ENCODE measurements at regions not wholly inside any gene's neighbourhood (a gene's known extent, or its start where the extent isn't known, plus 50 kb on each side); places are given as distances from the start of the nearest gene placed in this dataset.

GRCh38 chr6:51552435-51552834 lies 535.0 kb downstream of the PKHD1 start:
- DNase-seq (ENCODE audit: low spot score) (no peak), ATAC-seq (no peak)
- Mint-ChIP-seq H3K4me1 (peaks cover 7% of the 10 kb centered on the region), H3K27me3 (ENCODE audit: insufficient read depth, low read depth, poor library complexity) (peaks cover 2% of the 10 kb centered on the region), H3K9me3 (no peaks in the 10 kb centered on the region), H3K4me3 (no peak overlapping the region), H3K27ac (no peak overlapping the region), H3K36me3 (ENCODE audit: low read depth) (no peaks in the 10 kb centered on the region)
- Histone ChIP-seq H3K36me3 (ENCODE audit: insufficient read depth) (no peaks in the 10 kb centered on the region), H2AFZ (no peak overlapping the region; the same call in 1 of the 2 replicates), H3K27me3 (ENCODE audit: insufficient read depth) (no peaks in the 10 kb centered on the region), H3K4me2 (no peak overlapping the region), H3K4me1 (ENCODE audit: insufficient read depth) (no peaks in the 10 kb centered on the region; the same call in 1 of the 2 replicates), H3K27ac (ENCODE audit: low read depth) (no peak overlapping the region), H3F3A (replicated peaks; ENCODE audit: low read depth) (no peaks in the 10 kb centered on the region), H4K20me1 (replicated peaks; ENCODE audit: insufficient read depth) (no peaks in the 10 kb centered on the region), H3K79me2 (replicated peaks; ENCODE audit: insufficient read depth) (no peaks in the 10 kb centered on the region), H3K9me2 (ENCODE audit: insufficient read depth) (no peaks in the 10 kb centered on the region), H3K4me3 (no peak overlapping the region)
- no peak for TF ChIP-seq REST (IDR thresholded peaks at IDR 0.05; ENCODE audit: unreplicated experiment)
- no peak for TF ChIP-seq ETS1 (IDR thresholded peaks at IDR 0.05)
- TF ChIP-seq STAT1 (IDR thresholded peaks at IDR 0.05; ENCODE audit: unreplicated experiment): no peak
- no peak for TF ChIP-seq EZH2phosphoT487 (IDR thresholded peaks at IDR 0.05; ENCODE audit: unreplicated experiment)
- TF ChIP-seq CREB1 (CRISPR knock-in tag; IDR thresholded peaks at IDR 0.05; ENCODE audit: low read depth): no peak
- no peak for TF ChIP-seq ZNF331 (CRISPR knock-in tag; IDR thresholded peaks at IDR 0.05; ENCODE audit: low read depth)
- no peak for TF ChIP-seq ZNF114 (CRISPR knock-in tag; IDR thresholded peaks at IDR 0.05)
- no peak for TF ChIP-seq ZNF462 (CRISPR knock-in tag; IDR thresholded peaks at IDR 0.05)
- TF ChIP-seq EZH2 (IDR thresholded peaks at IDR 0.05; ENCODE audit: low read depth, unreplicated experiment): no peak
- TF ChIP-seq NANOG (IDR thresholded peaks at IDR 0.05; ENCODE audit: borderline replicate concordance): no peak
- no peak for TF ChIP-seq JUNB (IDR thresholded peaks at IDR 0.05; ENCODE audit: unreplicated experiment)
- no peak for TF ChIP-seq POLR2AphosphoS5 (IDR thresholded peaks at IDR 0.05; ENCODE audit: low read depth)
- no peak for TF ChIP-seq CTCF (conservative IDR thresholded peaks at IDR 0.05; ENCODE audit: low read depth in 2 of 2)
